Panc1 (cell line): ENCODE measurements at regions not wholly inside any gene's neighbourhood (a gene's known extent, or its start where the extent isn't known, plus 50 kb on each side); places are given as distances from the start of the nearest gene placed in this dataset.

ENCODE experiments used
- ATAC-seq: fragments of 200-7000 bp; cut with Tn5 transposase; 2 replicates; pipeline ENCODE4 v1.9.1; 2020; ENCODE audit warnings: mild to moderate bottlenecking, moderate library complexity
- BruUV-seq: library from RNA; stranded (reverse); fragments of 400-500 nt; replicated peaks from 2 replicates; lab custom pipeline; 2021; lab: Mats Ljungman, UMichigan
- CTCF ChIA-PET: fragments of 300-600 bp; sonication (Branson Sonifier 250); formaldehyde crosslinking; loops from one replicate; lab custom pipeline; 2022; ENCODE audit warnings: antibody characterized with exemption; lab: Charles Lee
- POLR2A ChIA-PET: fragments of 300-600 bp; sonication (Branson Sonifier 250); formaldehyde crosslinking; loops from one replicate; lab custom pipeline; 2022; ENCODE audit warnings: antibody characterized with exemption; lab: Charles Lee
- DNase-seq: peaks from one replicate; pipeline ENCODE4 v3.0.0-alpha.2; 2010; ENCODE audit warnings: low read depth, low spot score
- H3K27ac ChIP-seq: 2 replicates; pipeline ENCODE4 v1.5.1; 2011; ENCODE audit warnings: mild to moderate bottlenecking, low read length, inconsistent platforms
- H3K27me3 ChIP-seq: fragments of 200-500 bp; sonication (Bioruptor generic); 2 replicates; pipeline ENCODE4 v1.6.0; 2014; ENCODE audit warnings: low read length, inconsistent platforms; ENCODE audit not compliant: control insufficient read depth, insufficient read depth
- H3K36me3 ChIP-seq: fragments of 200-500 bp; sonication (Bioruptor generic); 2 replicates; pipeline ENCODE4 v1.5.1; 2014; ENCODE audit warnings: inconsistent platforms, mild to moderate bottlenecking, low read length, moderate library complexity; ENCODE audit not compliant: control insufficient read depth, insufficient read depth
- H3K4me1 ChIP-seq: 2 replicates; pipeline ENCODE4 v1.5.1; 2011; ENCODE audit warnings: inconsistent platforms, mild to moderate bottlenecking, low read length, moderate library complexity; ENCODE audit not compliant: control insufficient read depth, insufficient read depth
- H3K4me3 ChIP-seq, 2 experiments: 2 replicates each; pipeline ENCODE4 v1.5.1; 2011 to 2012; ENCODE audit warnings: low read depth in 2 of 2, low read length in 2 of 2, mild to moderate bottlenecking in 2 of 2, inconsistent platforms in 1 of 2, moderate library complexity in 1 of 2
- H3K9me3 ChIP-seq: fragments of 200-500 bp; sonication (Bioruptor generic); 2 replicates; pipeline ENCODE4 v1.5.1; 2014; ENCODE audit warnings: low read depth, mild to moderate bottlenecking, inconsistent platforms, low read length, moderate library complexity; ENCODE audit not compliant: control insufficient read depth, insufficient read depth
- CTCF ChIP-seq: fragments of 450-650 bp; IDR thresholded peaks from 2 replicates; pipeline ENCODE4 v1.5.1; 2017; ENCODE audit warnings: mild to moderate bottlenecking
- POLR2AphosphoS5 ChIP-seq: IDR thresholded peaks from 2 replicates; pipeline ENCODE4 v1.6.1; 2012; ENCODE audit warnings: mild to moderate bottlenecking, low read depth, low read length, moderate library complexity
- REST ChIP-seq, 2 experiments: IDR thresholded peaks; 2 replicates each; pipeline ENCODE4 v1.6.1; 2011 to 2012; ENCODE audit warnings: low read depth in 2 of 2, control low read depth in 1 of 2, low read length in 1 of 2, mild to moderate bottlenecking in 1 of 2, moderate library complexity in 1 of 2; ENCODE audit not compliant: insufficient read depth in 1 of 2
- SIN3A ChIP-seq: IDR thresholded peaks from 2 replicates; pipeline ENCODE4 v1.6.1; 2012; ENCODE audit warnings: low read depth, mild to moderate bottlenecking, low read length, moderate library complexity, borderline replicate concordance; ENCODE audit not compliant: insufficient read depth
- TCF7L2 ChIP-seq: IDR thresholded peaks from 2 replicates; pipeline ENCODE4 v1.6.1; 2011; ENCODE audit warnings: mild to moderate bottlenecking, low read depth, low read length, inconsistent platforms
- in situ Hi-C: cut with HindIII; loops from 2 replicates; pipeline ENCODE4 v1.10.0; 2016; ENCODE audit warnings: low sequenced_read_pairs, low pct_unique_long_range_greater_than_20kb
- intact Hi-C: fragments of 100-400 bp; cut with micrococcal nuclease; formaldehyde crosslinking; loops from one replicate; pipeline ENCODE4 v1.10.0; 2022; ENCODE audit not compliant: unreplicated experiment

DNA sequence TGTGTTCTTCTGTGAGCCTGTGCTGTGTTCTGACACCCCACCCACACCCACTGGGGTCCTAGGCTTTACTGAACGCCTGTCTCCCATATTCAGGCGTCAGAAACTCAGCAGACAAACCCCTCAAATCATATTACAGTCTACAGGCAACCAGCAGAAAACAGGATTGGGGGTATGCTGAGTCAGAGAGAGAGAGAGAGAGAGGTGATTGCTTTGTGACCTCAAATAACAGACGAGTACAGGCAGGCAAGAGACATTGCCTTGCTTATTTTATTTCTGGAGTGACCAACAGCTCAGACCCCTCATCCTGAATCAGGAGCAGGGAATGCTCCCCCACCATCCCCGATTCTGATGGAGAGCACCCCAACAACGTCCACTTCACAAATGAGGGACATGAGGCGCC lies 473.9 kb downstream of the PMP22 start:
- ATAC-seq (no peak), DNase-seq (no peak)
- TF ChIP-seq CTCF (no peak), REST (IDR thresholded peaks at IDR 0.05; ENCODE audit: insufficient read depth in 1 of 2, low read depth in 2 of 2, low read length in 1 of 2) (no peak), TCF7L2 (no peak), POLR2AphosphoS5 (no peak), SIN3A (no peak)
- no peaks in the 10 kb centered on the region for H3K9me3 ChIP-seq
- H3K4me1 ChIP-seq: no peaks in the 10 kb centered on the region
- ChIA-PET CTCF (no interaction called here), POLR2A (no interaction called here)
- in situ Hi-C loops (no loop called here), intact Hi-C loops (no loop called here)
- no peak overlapping the region for H3K4me3 ChIP-seq
- H3K27ac ChIP-seq: no peak overlapping the region
- H3K27me3 ChIP-seq: no peaks in the 10 kb centered on the region
- BruUV-seq: no TSS peak
- no peaks in the 10 kb centered on the region for H3K36me3 ChIP-seq

DNA sequence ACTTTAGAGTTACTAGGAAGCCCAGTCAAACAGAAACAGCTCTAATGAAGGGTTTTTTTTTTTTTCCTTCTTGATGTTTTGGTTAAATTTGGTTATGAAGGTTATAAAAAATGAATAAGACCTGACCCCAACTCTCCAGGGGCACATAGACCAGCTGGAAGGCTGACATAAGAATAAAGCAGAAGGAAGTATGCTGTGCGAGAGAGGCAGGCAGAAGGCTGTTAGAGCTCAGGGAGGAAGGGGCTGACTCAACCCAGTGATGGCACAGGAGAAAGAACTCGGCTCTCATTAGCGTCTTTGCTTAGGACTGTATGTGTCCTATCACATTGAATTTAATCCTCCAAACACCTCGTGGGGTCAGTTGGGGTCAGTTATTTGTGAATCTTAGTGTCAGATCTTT lies 474.6 kb downstream of the PMP22 start:
- in situ Hi-C loops (no loop called here), intact Hi-C loops (no loop called here)
- ChIA-PET CTCF (no interaction called here), POLR2A (no interaction called here)
- Histone ChIP-seq H3K4me3 (no peak overlapping the region), H3K27ac (no peak overlapping the region), H3K27me3 (no peaks in the 10 kb centered on the region), H3K9me3 (no peaks in the 10 kb centered on the region), H3K36me3 (no peaks in the 10 kb centered on the region), H3K4me1 (no peaks in the 10 kb centered on the region)
- TF ChIP-seq SIN3A (no peak), TCF7L2 (no peak), CTCF (no peak), REST (IDR thresholded peaks at IDR 0.05; ENCODE audit: insufficient read depth in 1 of 2, low read depth in 2 of 2, low read length in 1 of 2) (no peak), POLR2AphosphoS5 (no peak)
- no TSS peak for BruUV-seq
- no peak for ATAC-seq
- DNase-seq: no peak
